Activated CD4-positive, alpha-beta T cell treated with anti-CD3 and anti-CD28 coated beads, Interleukin-2, Interleukin-6, amounts not matched to agents 100 ng/mL and 50 ng/mL, durations not matched to agents 16 hours and 8 hours (primary cell): ENCODE measurements at regions not wholly inside any gene's neighbourhood (a gene's known extent, or its start where the extent isn't known, plus 50 kb on each side); places are given as distances from the start of the nearest gene placed in this dataset.
A peak's percentile ranks its signal among the peaks of the same experiment; 100 is the strongest.
"Not testable (repeated sequence)": the region's sequence is repeated elsewhere in the genome, so short reads cannot be mapped to it uniquely, and the experiment has no call there.

ENCODE experiments used
- DNase-seq: peaks from one replicate; pipeline ENCODE4 v3.0.0-alpha.2; 2020

DNA sequence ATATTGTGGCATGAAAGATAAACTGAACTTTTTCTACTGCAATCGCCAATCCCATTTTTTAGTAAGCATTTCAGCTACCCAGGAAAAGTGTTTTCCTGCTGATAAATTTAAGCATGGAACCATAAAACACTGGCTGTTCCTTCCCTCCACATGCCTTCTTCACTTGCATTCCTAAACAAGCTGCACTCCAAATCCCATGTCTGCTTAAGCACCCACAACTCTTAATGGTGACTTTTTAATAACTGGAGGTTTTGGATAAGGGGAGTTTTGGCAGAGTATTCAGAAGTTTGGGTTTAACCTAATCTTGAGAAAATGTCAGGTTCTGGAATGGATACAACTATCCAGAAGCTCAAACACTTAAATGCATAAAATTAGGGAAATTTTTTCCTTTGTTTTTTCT lies 345.6 kb upstream of the CA10 start:
- DNase-seq: no peak

DNA sequence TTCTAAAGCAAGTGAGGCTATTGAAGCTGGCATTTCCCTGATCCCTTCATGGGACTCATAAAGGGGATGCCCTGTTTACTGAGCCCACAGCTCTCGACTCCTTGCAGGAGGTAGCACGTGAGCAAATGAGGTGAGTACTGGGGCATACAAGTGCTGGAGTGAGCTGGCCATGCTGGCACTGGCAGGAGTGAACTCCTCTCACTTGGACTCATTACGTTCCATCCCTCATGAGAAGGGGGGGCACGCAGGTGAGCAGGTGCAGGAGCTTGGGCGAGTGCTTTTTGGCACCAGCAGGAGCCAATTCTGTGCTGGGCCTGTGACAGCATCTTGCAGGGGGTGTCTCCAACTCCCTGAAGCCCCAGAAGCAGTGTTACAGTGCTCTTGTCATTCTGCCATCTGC lies 337.1 kb upstream of the CA10 start:
- no peak for DNase-seq

DNA sequence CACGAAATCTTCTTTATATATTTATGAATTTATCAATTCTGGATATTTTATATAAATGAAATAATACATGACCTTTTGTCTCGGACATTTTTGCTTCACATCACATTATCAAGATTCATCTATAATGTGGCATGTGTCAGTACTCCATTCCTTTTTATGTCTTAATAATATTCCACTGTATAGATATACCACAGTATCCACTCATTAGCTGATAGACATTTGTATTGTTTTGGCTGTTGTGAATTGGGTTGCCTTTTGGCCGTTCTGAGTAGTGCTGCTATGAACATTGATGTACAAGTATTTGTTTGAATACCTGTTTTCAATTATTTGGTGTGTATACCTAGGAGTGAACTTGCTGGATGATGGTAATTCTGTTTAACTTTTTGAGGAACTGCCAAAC lies 323.8 kb upstream of the CA10 start:
- DNase-seq: no peak

DNA sequence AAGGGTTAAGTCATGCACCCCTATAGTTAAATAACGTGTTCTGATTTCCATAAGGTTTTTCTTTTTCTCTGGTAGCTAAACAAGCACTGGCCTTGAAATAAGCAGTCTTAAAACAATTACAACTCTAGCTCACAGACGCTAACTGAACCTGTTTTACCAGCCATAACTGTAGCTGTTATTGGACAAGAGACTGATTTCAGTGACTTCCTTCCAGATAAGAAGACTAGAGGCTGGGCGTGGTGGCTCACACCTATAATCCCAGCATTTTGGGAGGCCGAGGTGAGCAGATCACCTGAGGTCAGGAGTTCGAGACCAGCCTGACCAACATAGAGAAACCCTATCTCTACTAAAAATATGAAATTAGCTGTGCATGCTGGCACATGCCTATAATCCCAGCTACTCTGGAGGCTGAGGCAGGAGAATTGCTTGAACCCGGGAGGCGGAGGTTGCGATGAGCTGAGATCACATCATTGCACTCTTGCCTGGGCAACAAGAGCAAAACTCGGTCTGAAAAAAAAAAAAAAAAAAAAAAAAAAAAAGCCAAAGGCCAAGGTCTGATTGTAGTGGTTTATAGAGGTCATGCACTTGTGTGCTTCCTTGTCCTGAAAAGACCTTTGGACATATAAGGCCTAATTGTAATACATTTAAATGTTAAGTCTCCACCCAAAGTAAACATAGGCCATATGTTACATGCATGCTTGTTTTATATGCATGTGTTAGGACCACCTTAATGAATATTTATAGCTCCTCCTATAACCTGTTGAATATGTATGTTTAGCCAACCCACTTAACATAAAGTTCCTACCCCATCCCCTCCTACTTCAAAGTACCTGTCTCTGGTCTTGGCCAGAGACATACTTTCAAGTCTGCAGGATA lies 319.5 kb upstream of the CA10 start:
- DNase-seq: no peak

DNA sequence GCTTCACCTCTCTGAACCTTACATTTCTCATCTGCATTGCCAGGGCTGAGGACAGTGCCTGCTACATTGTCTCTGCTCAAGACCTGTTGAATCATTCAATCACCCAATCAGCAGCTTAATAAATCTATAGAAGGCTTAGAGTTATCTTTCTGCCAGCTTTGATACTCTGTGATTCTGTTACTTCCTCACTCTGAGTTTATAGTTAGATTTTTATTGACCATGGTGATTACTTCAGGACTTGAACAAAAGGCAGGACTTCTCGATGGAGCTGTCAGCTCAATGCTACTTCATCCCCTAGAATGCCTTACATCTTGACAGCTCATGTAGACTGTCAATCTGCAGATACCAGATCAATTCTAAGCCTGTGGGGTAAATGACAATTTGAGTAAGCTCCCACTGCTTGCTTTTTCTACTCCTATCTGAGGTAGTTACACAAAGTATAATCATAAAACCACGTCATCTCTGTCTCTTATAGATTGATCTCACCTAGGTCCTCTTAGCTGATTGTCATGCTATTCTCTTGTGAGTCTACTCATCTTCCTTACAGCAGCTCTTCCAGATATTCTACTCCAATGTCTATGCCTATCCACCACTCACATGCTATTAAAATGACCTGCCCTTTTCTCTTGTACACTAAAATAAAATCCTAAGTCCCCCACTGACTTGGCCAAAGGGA lies 318.3 kb upstream of the CA10 start:
- no peak for DNase-seq

DNA sequence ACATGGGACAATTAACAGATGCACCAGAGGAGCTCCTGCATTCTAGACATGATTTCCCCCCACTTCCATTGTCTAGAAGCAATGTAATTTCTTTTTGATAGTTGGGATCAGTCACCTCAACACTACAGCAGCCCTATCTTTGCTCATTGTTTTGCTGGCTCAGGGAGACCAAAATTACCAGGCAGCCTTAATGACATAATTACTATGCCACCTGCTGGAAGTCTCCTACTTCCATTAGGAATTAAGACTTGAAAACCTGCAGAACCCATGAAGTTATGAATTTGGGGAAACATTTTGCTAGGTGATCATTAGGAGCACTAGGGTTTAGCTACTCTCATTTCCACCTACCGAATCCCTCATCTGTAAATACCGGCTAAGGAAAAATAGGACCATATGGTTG lies 312.0 kb upstream of the CA10 start:
- no peak for DNase-seq

DNA sequence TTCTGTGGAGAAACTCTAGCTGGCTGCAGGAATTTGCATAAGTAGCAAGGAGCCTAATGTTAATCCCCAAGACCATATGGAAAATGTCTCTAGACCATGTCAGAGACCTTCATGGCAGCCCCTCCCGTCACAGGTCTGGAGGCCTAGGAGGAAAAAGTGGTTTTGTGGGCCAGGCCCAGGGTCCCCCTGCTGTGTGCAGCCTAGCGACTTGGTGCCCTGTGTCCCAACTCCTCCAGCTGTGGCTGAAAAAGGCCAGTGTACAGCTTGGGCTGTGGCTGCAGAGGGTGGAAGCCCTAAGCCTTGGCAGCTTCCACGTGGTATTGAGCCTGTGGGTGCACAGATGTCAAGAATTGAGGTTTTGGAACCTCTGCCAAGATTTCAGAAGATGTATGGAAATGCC lies 306.9 kb upstream of the CA10 start:
- DNase-seq: no peak

DNA sequence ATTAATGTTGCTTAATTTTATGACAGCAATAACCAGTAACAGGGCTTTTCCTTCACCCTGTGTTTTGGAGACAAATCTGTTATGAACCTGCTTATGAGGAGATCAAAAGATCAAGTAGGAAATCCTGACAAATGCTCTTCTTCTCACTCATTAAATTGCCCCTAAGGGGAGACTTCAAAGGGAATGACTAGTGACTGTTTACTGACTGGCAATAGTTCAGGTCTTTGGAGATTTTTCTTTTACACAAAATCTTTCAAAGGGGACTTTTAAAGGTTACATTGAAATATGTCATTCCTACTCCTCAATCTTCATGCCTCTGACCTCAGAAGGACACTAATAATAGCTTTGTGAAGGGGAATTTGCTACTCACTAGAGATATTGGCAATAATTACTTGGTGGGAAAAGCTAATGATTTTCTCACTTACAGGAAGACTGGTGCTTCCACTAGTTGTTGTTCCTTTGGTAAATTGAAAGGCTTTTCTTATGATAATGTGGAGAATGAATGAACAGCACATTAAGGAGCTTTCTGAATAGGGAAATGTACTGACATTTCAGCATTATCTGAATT lies 292.9 kb upstream of the CA10 start:
- no peak for DNase-seq

DNA sequence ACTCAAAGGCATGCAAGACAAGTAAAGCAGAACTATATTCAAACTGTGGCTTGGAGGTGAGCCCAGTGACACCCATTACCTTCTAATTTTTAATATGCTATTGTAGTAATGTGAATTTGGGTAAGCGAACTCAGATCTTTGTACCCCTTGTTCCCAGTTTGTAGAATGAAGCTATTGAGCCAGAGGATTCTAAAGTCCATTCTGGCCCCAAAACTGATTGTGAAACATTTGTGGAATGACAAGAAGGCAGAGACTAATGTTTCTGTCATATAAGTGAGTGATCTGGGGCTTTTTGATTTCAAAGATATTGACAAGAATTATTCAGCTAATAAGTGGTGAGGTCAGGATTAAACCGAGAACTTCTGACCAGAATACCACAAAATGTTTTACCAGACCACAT lies 283.8 kb upstream of the CA10 start:
- no peak for DNase-seq

DNA sequence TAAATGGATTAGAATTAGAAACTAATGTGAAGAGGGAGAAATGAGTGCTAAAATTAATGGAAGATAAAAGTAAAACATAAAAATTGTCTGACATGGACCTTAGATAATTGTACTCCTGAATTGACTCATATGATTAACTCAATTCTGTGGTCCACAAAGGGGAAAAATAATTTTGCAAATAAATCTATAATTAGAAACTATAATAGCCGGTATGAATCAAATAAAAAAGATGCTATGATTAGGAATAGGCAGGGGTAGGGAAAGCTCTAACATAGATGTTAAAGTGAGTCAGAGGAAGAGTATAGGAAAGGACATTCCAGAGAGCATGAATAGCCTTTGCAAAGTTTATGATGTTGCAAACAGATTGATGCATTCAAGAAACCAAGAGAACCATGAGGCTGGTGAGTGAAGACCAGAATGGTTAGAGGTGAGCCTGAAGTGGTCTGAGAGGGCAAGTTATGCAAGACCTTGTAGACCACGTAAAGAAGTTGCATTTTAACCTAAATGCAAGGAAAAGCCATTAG lies 262.1 kb upstream of the CA10 start:
- DNase-seq: no peak

DNA sequence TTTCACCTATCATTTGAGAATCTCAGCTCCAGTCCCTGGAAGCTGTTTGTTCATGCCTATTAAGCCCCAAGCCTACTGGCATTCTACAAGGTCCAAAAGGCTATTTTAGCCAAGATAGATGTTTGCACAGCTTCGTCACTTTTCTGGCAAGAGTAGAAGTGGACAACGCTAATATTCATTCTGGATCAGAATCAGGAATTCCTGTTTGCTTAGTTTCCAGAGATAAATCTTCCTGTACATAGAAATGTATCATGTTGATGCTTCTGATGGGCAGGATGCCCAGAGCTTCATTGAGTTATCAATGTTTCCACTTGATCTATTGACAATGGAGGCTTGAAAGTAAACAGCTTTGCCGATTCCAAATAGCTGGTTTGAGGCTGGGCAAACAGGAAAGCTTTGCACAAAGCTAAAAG lies 260.7 kb upstream of the CA10 start:
- no peak for DNase-seq

DNA sequence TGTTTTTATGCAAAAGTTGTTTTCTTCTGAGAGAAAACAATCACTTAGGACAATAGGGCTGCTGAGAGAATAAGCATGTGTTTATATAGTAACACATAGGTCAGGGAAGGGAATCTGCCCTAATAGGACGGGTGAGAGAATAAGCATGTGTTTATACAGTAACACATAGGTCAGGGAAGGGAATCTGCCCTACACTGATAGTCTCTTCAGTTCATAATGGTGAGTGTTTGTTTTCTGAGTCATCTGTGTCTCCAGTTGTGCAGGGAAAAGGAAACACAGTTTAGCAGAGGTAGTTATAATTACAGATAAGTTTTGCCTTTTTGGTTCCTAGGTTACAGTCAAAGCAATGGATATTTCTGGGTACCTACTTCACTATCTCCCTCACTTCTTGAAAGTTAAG lies 252.3 kb upstream of the CA10 start:
- no peak for DNase-seq

DNA sequence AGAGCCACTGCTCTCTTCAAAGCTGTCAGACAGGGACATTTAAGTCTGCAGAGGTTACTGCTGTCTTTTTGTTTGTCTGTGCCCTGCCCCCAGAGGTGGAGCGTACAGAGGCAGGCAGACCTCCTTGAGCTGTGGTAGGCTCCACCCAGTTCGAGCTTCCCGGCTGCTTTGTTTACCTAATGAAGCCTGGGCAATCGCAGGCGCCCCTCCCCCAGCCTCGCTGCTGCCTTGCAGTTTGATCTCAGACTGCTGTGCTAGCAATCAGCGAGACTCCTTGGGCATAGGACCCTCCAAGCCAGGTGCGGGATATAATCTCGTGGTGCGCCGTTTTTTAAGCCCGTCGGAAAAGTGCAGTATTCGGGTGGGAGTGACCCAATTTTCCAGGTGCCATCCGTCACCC lies 250.7 kb upstream of the CA10 start:
- DNase-seq: not testable (repeated sequence)

DNA sequence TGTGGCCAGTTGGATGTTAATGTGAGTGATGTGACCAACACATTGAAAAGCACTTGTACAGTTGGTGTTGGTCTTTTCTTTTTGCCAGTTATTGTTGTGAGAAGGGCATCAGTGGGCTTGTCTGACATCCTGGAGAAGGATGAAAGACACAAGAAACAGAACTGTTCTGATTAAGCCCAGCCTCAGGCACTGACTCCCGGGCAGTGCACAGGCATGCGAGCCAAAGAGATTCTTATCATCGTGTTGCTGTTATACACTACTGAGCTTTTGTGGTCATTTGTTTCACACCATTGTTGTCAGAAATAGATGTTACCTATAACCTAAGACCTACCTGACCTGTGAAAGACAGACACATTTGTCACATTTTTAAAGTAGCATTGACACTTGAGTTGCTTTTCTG lies 236.8 kb upstream of the CA10 start:
- no peak for DNase-seq

DNA sequence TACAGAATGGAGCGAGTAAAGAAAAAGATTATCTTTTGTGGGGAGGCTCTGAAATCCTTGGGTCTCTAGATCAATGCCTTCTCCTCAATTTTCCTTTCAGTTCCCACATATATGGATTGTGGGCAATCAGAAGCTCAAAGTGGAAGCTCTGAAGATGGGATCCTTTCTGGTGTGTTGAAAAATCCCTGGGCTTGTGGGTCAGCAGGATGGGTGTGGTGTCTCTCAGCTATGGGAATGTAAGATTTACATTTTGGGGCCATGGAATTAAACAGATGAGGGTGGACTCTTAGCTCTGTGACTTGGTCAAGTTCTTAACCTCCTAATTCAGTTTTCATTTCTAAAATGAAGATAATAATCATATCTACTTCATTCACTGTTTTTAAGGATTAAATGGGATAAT lies 231.9 kb upstream of the CA10 start:
- no peak for DNase-seq

DNA sequence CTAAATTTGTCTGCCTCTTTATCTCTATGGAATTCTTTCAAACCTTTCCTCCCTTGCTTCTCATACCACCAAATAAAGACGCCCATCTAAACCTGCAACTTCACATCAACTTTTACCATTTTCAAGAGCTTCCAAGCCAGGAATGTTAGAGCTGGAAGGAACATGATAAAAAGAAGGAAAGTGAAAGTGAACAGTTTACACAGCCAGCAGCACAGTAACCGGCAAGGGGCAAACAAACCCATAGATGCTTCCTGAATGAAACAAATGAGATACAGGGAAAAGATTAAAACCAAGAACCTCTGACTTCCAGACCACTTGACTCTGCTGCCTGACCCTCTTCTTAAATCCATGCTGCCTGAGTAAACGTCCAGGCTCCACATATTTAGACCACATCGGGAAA lies 231.1 kb upstream of the CA10 start:
- DNase-seq: no peak

DNA sequence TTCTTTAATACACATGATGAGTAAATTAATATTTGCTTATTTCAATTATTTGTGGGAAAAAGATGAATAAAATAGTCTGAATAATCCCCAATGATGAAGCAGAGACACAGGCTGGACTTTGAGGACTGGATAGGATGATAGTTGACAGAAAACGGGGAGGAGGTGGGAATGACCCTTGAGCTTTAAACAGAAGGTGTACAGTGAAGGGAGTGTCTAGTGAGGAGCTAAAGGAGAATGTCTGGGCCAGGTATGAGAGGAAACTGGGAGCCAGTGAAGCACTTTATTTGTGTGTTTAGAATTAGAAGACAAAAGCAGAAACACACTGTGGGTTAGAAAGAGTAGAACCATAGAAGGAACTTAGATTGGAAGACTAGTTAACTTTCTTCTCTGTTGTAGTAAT lies 230.4 kb upstream of the CA10 start:
- no peak for DNase-seq

DNA sequence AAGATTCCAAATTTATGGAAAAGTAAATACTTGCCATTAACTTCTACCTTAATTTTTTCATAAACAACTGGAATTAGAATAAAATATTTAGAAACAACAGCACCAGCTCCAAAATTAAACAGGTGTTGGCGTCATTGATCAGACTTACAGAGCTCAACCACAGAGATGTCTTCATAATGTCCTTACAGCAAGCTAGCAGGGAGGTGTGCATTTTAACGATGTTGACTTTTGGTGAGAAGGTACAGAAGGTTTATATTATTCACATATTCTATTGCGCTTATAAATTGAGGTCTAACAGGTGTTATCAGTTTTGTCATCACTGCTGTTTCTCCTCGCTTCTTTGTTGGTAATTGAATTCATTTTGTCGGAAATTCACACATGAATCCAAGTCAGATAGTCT lies 226.2 kb upstream of the CA10 start:
- no peak for DNase-seq

DNA sequence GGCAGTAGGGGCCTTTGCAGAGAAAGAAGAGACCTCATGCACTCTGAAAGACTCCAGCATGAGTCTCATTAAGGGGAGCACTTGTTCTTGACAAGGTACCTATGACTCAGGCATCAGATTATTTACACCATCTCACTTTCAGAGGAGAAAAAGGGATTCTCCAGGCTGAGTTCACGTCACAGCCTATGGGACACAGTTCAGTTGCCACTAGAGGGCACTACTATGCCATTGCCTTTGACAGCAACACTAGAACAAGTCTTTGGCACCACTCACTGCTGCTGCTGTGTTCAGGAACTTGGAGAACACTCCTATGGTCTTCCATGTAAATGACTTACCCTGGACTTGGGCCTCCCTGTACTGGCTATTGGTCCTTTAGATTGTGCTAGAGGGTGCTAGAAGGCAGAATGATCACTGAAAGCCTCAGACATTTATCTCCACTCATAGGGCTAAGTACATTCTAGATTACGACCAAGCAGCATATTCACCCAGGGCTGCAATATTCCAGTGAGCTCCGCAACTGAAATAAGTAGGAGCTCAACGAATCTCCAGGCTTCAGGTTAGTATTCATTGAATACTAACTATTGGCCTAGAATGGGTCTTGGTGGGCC lies 225.1 kb upstream of the CA10 start:
- DNase-seq: peak; percentile 61

DNA sequence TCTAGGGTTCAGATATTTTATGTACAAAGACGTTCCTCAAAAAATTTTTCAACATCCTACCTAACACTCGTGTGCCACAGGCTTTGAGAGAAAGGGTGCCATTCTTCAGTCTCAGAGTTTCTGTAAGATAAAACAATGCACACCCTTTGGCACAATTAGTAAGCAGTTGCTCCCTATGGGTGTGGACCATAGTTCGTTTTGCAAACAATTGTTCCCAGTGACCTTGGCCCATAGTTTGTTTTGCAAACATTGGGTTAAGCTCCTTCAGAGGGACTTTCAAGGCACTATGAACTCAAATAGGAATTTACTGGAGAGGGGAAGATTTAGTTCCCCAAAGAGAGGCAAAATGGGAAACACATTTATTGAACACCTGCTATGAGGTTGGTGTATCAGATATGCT lies 220.3 kb upstream of the CA10 start:
- DNase-seq: no peak

DNA sequence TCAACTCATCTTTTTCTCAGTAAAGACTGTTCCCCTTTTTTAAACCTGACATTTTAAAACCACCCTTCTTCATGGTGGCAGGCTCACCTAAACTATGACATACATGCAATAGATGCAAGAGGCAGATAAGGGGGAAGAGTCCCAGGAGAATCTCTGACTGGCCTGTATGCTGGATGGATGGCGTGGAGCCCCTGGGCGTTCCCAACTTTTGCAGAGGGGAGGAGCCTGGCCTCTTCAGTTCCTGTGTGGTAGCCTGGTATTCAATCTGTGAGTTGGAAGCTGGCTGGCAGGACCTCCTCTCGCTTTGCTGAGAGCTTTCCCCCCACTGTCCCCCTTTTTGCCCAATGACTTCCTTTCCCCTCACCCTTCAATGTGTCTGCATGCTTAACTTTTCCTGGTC lies 217.6 kb upstream of the CA10 start:
- no peak for DNase-seq

DNA sequence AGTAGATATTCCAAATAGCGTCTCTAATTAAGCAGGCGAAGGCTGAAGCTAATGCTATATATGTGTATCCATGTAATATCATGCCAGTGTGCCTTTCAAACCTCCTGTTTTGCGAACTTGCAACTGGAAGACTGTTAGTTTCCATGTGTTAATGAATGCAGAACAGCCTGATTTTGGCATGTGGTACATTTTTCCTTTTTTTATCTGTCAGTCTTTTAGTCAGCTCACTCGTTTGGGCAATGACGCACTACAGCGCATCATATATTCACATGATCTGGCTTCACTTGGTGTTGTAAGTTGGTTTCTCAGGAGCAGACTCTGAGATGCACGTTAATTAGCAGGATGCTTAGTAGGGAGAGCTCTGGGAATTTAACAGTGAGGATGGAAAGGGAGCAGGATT lies 210.4 kb upstream of the CA10 start:
- DNase-seq: no peak

DNA sequence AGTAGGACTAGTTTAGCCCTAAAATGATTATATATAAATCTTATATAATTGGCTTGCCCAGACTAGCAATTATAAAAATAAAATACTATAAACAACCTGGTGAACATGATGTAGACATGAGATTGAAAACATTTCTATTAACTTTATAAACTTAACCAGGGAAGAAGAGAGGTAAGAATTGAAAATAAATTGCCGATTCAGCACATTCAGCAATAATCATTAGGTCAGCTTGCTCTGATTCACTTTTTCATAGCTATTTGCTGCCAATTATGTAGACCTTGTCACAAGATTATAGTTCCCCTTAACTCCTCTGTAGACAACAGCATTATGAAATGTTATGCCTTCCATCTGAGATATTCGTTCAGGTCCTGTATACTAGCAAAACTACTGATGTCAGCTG lies 199.3 kb upstream of the CA10 start:
- DNase-seq: no peak

DNA sequence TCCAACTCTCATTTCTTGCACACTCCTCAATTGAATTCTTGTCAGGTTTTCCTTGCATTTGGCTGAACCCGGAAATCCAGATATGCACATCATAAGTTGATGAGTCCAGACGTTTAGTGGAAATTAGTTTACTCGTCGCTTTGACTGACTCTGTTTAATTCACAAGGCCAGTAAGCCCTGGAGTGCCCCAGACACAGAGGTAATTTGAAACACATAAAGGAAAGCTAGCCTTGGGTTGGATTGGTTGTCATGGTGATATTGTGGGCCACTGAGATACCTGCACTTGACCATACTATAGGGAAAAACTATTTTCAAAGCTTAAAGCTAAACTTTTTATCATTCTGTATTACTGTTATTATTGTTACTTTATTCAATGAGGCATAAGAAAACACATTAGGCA lies 178.3 kb upstream of the CA10 start:
- no peak for DNase-seq
